Stimulated activated memory B cell treated with anti-CD40 and anti-IgM and Interleukin-4, amounts not matched to agents 10 μg/mL and 1 μg/mL and 100 μg/mL, for 72 hours (primary cell): ENCODE measurements at regions not wholly inside any gene's neighbourhood (a gene's known extent, or its start where the extent isn't known, plus 50 kb on each side); places are given as distances from the start of the nearest gene placed in this dataset.

Experiments
- ATAC-seq: fragments of 150-1000 bp; cut with Tn5 transposase; 2 replicates; pipeline ENCODE4 v1.10.0; 2021
- H3K27ac Mint-ChIP-seq: one replicate; pipeline ENCODE4 v1.8.0; 2022; ENCODE audit warnings: mild to moderate bottlenecking, mixed read lengths
- H3K27me3 Mint-ChIP-seq: one replicate; pipeline ENCODE4 v1.8.0; 2022; ENCODE audit warnings: mixed read lengths
- H3K36me3 Mint-ChIP-seq: one replicate; pipeline ENCODE4 v1.8.0; 2022; ENCODE audit warnings: mixed read lengths
- H3K4me1 Mint-ChIP-seq: one replicate; pipeline ENCODE4 v1.8.0; 2022; ENCODE audit warnings: mixed read lengths
- H3K4me3 Mint-ChIP-seq: one replicate; pipeline ENCODE4 v1.8.0; 2022; ENCODE audit warnings: mild to moderate bottlenecking, moderate library complexity, mixed read lengths
- H3K9me3 Mint-ChIP-seq: one replicate; pipeline ENCODE4 v1.8.0; 2022; ENCODE audit warnings: mixed read lengths

DNA sequence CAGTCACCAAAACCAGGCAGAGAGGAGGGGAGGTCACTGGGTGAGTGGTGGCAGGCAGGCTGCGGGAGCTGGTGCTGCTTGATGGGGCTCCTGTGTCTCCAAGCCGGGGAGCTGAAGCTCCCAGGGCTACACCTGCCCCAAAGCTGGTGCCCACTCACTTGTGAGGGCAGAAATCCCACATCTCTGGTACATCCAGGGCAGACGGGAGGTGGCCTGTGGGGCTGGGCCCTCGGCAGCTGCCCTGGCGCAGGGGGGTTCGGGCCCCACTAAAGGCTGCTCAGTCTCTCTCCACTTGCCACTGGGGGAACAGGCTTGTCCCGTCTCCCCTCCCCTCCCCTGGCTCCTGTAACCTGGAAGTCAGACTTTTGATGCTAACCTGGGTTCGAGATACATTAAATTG, 55.6 kb upstream of the PPARA start:
- no peak for ATAC-seq
- Mint-ChIP-seq H3K27me3 (no peaks in the 10 kb centered on the region), H3K27ac (no peak overlapping the region), H3K9me3 (no peaks in the 10 kb centered on the region), H3K4me3 (no peak overlapping the region), H3K4me1 (peaks cover 8% of the 10 kb centered on the region), H3K36me3 (no peaks in the 10 kb centered on the region)

DNA sequence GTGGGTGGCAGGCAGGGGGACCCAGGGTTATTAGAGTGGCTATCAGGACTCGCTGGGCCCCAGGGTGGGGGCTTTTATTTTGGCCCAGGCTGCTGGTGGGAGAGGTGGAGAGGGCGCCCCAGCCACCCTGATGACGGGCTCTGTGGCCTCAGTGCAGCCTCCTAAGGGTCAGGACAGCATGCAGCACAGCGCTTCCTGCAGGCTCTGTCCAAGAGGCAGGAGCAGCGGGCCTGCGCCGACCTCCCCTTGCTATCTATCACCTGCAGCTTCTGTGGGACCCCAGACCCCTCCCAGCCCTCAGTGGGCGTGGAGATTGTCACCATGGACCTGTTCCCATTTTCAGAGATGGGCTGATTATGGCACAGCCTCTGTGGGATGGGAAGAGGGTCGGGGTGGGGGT, 54.3 kb upstream of the PPARA start:
- H3K4me3 Mint-ChIP-seq, result no peak overlapping the region
- H3K36me3 Mint-ChIP-seq, result no peaks in the 10 kb centered on the region
- H3K27me3 Mint-ChIP-seq, result no peaks in the 10 kb centered on the region
- H3K9me3 Mint-ChIP-seq, result no peaks in the 10 kb centered on the region
- no peak for ATAC-seq
- no peaks in the 10 kb centered on the region for H3K4me1 Mint-ChIP-seq
- H3K27ac Mint-ChIP-seq, result no peak overlapping the region

DNA sequence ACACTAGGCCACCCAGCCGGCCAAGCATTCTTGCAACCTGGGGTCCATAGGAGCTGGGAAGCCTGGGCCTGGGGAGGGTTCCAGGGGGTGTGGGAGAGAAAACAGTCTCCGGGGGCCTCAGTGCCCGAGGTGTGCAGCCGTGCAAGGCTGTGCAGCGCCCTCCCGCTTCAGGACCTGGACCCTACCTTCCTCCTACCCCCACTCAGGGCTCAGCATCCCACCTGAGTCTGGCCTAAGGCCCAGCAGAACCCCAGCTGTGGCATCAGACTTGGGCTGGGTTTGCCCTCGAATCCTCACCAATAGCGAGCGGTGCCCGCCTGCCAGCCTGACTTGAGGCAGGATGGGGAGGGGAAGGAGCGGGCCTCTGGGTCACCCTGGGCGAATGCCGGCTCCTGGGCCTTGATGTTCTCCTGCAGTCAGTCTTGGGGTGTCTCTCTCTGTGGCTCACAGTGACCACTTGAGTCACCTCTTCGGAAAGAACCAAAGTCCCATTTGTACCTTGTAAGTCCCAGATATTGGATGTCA, 53.6 kb upstream of the PPARA start:
- Mint-ChIP-seq H3K4me1 (no peaks in the 10 kb centered on the region), H3K27me3 (no peaks in the 10 kb centered on the region), H3K9me3 (no peaks in the 10 kb centered on the region), H3K36me3 (no peaks in the 10 kb centered on the region), H3K27ac (no peak overlapping the region), H3K4me3 (no peak overlapping the region)
- ATAC-seq, result no peak

DNA sequence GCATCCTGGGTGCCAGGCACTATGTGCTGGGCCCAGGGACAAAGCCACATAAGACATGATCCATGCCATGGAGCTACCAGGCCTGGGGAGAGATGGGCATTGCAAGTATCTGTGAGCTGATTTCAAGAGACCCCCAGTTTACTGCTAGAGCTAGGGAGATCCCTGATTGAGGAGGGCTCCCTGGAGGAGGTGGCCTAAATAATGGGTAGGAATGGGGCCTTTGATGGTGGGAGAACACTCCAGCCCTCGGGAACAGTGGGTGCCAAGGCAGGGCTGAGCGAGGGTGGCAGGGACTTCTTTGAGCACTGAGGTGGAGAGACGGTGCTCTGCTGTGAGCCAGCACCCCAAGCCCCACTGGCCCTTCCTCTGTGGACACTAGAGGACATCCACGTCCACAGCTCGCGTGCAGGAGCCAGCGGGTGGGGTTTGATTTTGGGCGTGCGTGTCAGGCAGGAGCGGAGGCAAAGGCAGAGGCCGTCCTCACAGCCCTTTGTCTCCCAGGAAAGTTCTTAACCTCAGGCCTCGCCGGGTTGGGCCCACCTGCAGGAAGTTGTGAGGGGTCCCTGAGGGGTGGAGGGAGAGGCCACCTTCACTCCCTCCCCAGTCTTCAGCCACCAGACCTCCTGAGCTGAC, 52.9 kb upstream of the PPARA start:
- Mint-ChIP-seq H3K27me3 (no peaks in the 10 kb centered on the region), H3K4me3 (no peak overlapping the region), H3K27ac (no peak overlapping the region), H3K4me1 (no peaks in the 10 kb centered on the region), H3K36me3 (no peaks in the 10 kb centered on the region), H3K9me3 (no peaks in the 10 kb centered on the region)
- no peak for ATAC-seq

DNA sequence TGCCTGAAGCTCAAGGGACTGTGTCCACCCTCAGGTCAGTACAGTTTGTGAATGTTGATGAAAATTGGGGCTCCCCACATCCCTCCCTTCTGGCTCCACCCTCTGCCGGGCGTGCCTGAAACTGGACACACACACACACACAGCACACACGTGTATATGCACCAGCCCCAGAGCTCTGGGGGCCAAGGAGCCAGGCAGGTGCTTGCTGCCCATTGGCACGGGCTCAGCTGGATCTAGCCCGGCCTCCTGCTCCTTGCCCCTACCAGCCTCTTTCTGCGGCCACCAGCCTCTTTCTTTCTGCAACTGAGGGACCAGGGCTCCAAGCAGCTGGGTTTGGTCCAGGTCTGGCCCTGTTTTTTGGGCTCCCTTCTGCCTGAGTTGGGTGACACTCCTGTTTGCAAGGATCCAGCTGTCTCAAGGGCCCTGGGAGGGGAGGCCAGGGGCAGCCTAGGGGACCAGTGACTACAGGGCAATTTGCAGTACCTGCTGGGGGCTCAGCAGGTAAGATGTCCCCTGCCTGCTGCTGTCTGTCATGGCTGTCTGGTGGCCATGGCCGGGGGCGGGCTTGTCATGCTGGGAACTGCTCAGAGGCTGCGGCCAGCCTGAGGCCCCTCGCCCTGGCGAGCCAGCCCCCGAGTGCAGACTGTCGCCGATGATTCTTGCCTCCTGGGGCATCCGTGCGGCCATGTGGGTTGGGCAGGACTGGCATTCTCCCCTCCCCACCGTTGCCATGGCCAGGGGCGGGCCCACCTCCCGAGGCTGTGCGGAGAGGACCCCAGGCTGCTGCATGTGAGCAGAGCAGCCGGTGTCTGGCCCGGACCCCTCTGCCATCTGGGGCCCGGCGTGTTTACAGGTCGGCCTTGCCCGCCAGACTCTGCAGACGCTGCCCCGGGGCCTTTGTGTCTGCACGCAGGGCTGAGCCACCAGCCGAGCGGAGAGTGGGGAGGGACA, 51.5 kb upstream of the PPARA start:
- Mint-ChIP-seq H3K9me3 (no peaks in the 10 kb centered on the region), H3K27ac (no peak overlapping the region), H3K36me3 (no peaks in the 10 kb centered on the region), H3K4me1 (no peaks in the 10 kb centered on the region), H3K4me3 (no peak overlapping the region), H3K27me3 (no peaks in the 10 kb centered on the region)
- no peak for ATAC-seq

DNA sequence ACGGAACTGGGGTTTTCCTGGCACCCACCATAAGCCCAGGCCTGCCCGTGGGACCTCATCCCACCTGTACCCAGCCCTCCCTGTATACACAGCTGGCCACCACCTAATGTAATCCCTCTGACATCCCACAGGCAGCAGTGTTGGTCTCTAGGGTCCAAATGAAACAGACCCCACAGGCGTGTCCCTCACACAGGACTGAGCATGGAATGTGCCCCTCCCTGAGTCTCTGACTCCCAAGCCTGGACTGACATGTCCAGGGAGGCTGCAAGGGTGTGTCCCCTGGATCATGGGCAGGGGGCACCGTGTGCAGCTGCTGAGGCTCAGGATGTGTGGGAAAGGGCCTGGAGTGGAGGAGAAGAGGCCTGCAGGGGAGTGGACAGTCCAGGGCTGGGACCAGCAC, 50.6 kb upstream of the PPARA start:
- Mint-ChIP-seq H3K27me3 (no peaks in the 10 kb centered on the region), H3K27ac (no peak overlapping the region)
- no peak for ATAC-seq

DNA sequence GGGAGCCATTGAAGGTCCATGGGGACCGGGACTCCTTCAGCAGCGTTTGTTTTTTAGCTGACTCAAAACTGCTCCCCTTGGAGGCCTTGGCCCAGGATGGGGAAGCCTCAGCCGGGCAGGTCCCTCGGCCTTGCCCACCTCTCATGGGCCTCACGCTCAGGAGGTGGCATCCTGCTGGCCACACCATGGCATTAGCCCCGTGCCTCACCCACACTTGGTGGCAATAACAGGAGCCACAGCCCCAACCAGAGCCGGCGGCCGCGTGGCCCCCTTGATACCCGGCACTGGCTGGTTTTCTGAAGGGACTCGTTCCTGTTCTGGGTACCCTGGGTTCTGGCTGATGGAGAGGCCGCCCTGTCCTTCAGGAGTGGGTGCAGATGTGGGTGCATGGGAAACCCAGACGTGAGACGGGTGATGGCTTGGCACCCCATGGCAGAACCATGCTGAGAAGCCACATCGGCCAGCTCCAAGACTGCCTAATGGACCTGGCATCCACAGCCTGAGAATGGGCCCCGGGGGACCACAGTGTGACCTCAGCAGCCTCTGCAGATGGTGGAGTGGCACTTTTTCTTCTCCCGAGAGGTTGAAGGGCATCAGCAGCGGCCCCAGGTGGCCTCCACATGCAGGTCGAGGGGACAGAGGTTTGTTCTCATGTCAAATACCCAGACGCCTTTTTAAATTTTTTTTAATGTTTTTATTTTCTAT, 49.8 kb upstream of the PPARA start:
- H3K4me1 Mint-ChIP-seq, result no peaks in the 10 kb centered on the region
- no peaks in the 10 kb centered on the region for H3K36me3 Mint-ChIP-seq
- no peaks in the 10 kb centered on the region for H3K9me3 Mint-ChIP-seq
- H3K27me3 Mint-ChIP-seq, result no peaks in the 10 kb centered on the region
- H3K4me3 Mint-ChIP-seq, result no peak overlapping the region
- no peak overlapping the region for H3K27ac Mint-ChIP-seq
- no peak for ATAC-seq

More for the DNA sequence above, 50.6 kb upstream of the PPARA start:
- Mint-ChIP-seq H3K9me3 (no peaks in the 10 kb centered on the region), H3K36me3 (no peaks in the 10 kb centered on the region), H3K4me3 (no peak overlapping the region), H3K4me1 (no peaks in the 10 kb centered on the region)
